A549 (cell line): ENCODE measurements at regions not wholly inside any gene's neighbourhood (a gene's known extent, or its start where the extent isn't known, plus 50 kb on each side); places are given as distances from the start of the nearest gene placed in this dataset.

Source experiments
- BHLHE40 ChIP-seq: IDR thresholded peaks from 2 replicates; pipeline ENCODE4 v1.6.1; 2012; ENCODE audit warnings: low read depth, low read length, inconsistent platforms
- NR3C1 ChIP-seq: fragments of >200 bp; sonication (Bioruptor Twin); formaldehyde crosslinking; IDR thresholded peaks from 3 replicates; pipeline ENCODE4 v1.6.1; 2017
- POLR2A ChIP-seq: IDR thresholded peaks from 2 replicates; pipeline ENCODE4 v1.6.1; 2012; ENCODE audit warnings: mild to moderate bottlenecking, low read length
- RAD21 ChIP-seq, 2 experiments: fragments of >200 bp in 1 of 2; sonication (Bioruptor Twin) in 1 of 2; formaldehyde crosslinking in 1 of 2; IDR thresholded peaks in 1 of 2; conservative IDR thresholded peaks in 1 of 2; 2 replicates in 1 of 2; 3 replicates in 1 of 2; pipeline ENCODE4 v1.6.1; 2012 to 2018; ENCODE audit warnings: inconsistent platforms in 1 of 2
- RCOR1 ChIP-seq: fragments of 150-350 bp; IDR thresholded peaks from 2 replicates; pipeline ENCODE4 v1.6.1; 2014; ENCODE audit warnings: antibody characterized with exemption, low read length, low read depth
- ZSCAN20 ChIP-seq: fragments of 250-450 bp; sonication (Bioruptor Pico); IDR thresholded peaks from 2 replicates; pipeline ENCODE4 v1.8.0; 2022; ENCODE audit warnings: mild to moderate bottlenecking, moderate library complexity
- TF ChIP-seq, protein P1 (sequence below): fragments of >200 bp; sonication (Bioruptor Twin); formaldehyde crosslinking; IDR thresholded peaks from 3 replicates; pipeline ENCODE4 v1.5.1; 2016
- TF ChIP-seq, protein P2 (sequence below): IDR thresholded peaks from 2 replicates; pipeline ENCODE4 v1.6.1; 2012

DNA sequence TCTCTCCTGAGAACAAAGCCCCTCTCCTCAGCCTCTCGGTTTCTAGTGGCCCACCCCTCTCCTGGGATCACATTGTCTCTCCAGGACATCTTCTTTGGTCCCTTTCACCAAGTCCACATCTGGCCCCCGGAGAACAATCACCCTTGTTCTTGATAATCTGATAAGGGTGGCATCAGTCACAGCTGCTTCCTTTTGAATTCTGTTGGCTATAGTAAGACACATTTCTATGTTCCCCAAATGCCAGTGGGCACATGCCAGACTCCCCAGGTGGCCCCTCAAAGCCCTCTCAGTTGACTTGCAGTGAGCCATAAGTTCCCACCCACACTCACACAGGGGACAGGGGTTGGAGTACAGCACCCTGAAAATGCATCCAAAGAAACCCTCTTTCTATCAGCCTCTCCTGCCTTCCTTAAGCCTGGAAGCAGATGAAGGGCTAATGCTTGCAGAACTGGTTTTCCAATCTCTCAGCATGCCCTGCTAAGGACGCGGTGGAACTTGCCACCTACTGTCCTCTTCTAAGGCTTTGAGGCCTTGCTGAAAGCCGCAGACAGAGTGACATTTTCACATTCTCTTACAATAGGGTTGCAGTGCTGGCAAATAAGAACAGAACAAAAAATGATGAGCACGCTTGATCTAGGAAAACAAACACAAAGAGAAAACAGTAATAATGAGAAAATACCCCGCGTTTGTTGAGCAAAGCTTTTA lies 101.3 kb upstream of the SLCO3A1 start:
- TF ChIP-seq, protein P1, sequence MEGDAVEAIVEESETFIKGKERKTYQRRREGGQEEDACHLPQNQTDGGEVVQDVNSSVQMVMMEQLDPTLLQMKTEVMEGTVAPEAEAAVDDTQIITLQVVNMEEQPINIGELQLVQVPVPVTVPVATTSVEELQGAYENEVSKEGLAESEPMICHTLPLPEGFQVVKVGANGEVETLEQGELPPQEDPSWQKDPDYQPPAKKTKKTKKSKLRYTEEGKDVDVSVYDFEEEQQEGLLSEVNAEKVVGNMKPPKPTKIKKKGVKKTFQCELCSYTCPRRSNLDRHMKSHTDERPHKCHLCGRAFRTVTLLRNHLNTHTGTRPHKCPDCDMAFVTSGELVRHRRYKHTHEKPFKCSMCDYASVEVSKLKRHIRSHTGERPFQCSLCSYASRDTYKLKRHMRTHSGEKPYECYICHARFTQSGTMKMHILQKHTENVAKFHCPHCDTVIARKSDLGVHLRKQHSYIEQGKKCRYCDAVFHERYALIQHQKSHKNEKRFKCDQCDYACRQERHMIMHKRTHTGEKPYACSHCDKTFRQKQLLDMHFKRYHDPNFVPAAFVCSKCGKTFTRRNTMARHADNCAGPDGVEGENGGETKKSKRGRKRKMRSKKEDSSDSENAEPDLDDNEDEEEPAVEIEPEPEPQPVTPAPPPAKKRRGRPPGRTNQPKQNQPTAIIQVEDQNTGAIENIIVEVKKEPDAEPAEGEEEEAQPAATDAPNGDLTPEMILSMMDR, result no peak
- TF ChIP-seq BHLHE40 (no peak), ZSCAN20 (no peak), NR3C1 (no peak), RCOR1 (no peak), RAD21 (conservative IDR thresholded peaks at IDR 0.05 in 1 of 2, IDR thresholded peaks at IDR 0.05 in 1 of 2) (no peak), POLR2A (no peak)
- TF ChIP-seq, protein P2, sequence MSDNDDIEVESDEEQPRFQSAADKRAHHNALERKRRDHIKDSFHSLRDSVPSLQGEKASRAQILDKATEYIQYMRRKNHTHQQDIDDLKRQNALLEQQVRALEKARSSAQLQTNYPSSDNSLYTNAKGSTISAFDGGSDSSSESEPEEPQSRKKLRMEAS, result no peak
